ENCODE measurements at regions not wholly inside any gene's neighbourhood (a gene's known extent, or its start where the extent isn't known, plus 50 kb on each side); places are given as distances from the start of the nearest gene placed in this dataset.

GRCh38 chr6:168796106-168796505, 355.1 kb downstream of the SMOC2 start:
- TF ChIP-seq TCF12 (IDR thresholded peaks at IDR 0.05; ENCODE audit: low read depth) (no peak), EP300 (IDR thresholded peaks at IDR 0.05; ENCODE audit: borderline replicate concordance) (no peak)
